CD8-positive, alpha-beta memory T cell (primary cell): ENCODE measurements at regions not wholly inside any gene's neighbourhood (a gene's known extent, or its start where the extent isn't known, plus 50 kb on each side); places are given as distances from the start of the nearest gene placed in this dataset.

Experiments
- CTCF ChIA-PET: fragments of 350-600 bp; sonication (Branson Sonifier 250); formaldehyde crosslinking; loops from one replicate; lab custom pipeline; 2021; ENCODE audit warnings: antibody characterized with exemption; lab: Charles Lee
- POLR2A ChIA-PET: fragments of 350-600 bp; sonication (Branson Sonifier 250); formaldehyde crosslinking; loops from one replicate; lab custom pipeline; 2021; ENCODE audit warnings: antibody characterized with exemption; lab: Charles Lee
- DNase-seq, 5 donors: peaks; one replicate each; pipeline versions ENCODE4 v3.0.0 to v3.0.0-alpha.2; 2020 to 2022; ENCODE audit warnings: mixed read lengths in 1 of 5
- H3K27ac ChIP-seq: one replicate; pipeline ENCODE4 v1.7.0; 2013; ENCODE audit warnings: low read depth, mild to moderate bottlenecking, low read length, moderate library complexity
- H3K27me3 ChIP-seq: 2 replicates; pipeline ENCODE4 v1.7.0; 2013; ENCODE audit warnings: low read length, mild to moderate bottlenecking; ENCODE audit not compliant: insufficient read depth, poor library complexity, severe bottlenecking
- H3K36me3 ChIP-seq: 2 replicates; pipeline ENCODE4 v1.7.0; 2013; ENCODE audit warnings: mild to moderate bottlenecking, low read length, moderate library complexity; ENCODE audit not compliant: insufficient read depth
- H3K4me1 ChIP-seq: 2 replicates; pipeline ENCODE4 v1.7.0; 2013; ENCODE audit warnings: mild to moderate bottlenecking, low read length, moderate library complexity; ENCODE audit not compliant: insufficient read depth
- H3K4me3 ChIP-seq: 2 replicates; pipeline ENCODE4 v1.7.0; 2013; ENCODE audit warnings: mild to moderate bottlenecking, low read length
- H3K9me3 ChIP-seq: 2 replicates; pipeline ENCODE4 v1.7.0; 2013; ENCODE audit warnings: mild to moderate bottlenecking, low read length
- H3K27ac Mint-ChIP-seq, 8 donors: one replicate each; pipeline ENCODE4 v1.8.0; 2020 to 2021; ENCODE audit warnings: mixed read lengths in 8 of 8, mild to moderate bottlenecking in 6 of 8, inconsistent platforms in 3 of 8, moderate library complexity in 3 of 8
- H3K27me3 Mint-ChIP-seq, 2 donors: one replicate each; pipeline ENCODE4 v1.8.0; 2020 to 2021; ENCODE audit warnings: mixed read lengths in 2 of 2, mild to moderate bottlenecking in 1 of 2, moderate library complexity in 1 of 2
- H3K36me3 Mint-ChIP-seq, 3 donors: one replicate each; pipeline ENCODE4 v1.8.0; 2020 to 2021; ENCODE audit warnings: mixed read lengths in 3 of 3, inconsistent platforms in 1 of 3, mild to moderate bottlenecking in 1 of 3
- H3K4me1 Mint-ChIP-seq, 3 donors: one replicate each; pipeline ENCODE4 v1.8.0; 2020 to 2021; ENCODE audit warnings: mixed read lengths in 3 of 3, inconsistent platforms in 1 of 3, mild to moderate bottlenecking in 1 of 3
- H3K4me3 Mint-ChIP-seq, 7 donors: one replicate each; pipeline ENCODE4 v1.8.0; 2020 to 2021; ENCODE audit warnings: mixed read lengths in 7 of 7, mild to moderate bottlenecking in 6 of 7, moderate library complexity in 4 of 7, inconsistent platforms in 2 of 7
- H3K9me3 Mint-ChIP-seq, 5 donors: one replicate each; pipeline ENCODE4 v1.8.0; 2020 to 2022; ENCODE audit warnings: mixed read lengths in 5 of 5, mild to moderate bottlenecking in 3 of 5, moderate library complexity in 2 of 5, inconsistent platforms in 1 of 5

GRCh38 chr7:37504801-37505200 lies 56.1 kb upstream of the ELMO1 start:
- Histone ChIP-seq H3K4me3 (no peak overlapping the region), H3K36me3 (no peaks in the 10 kb centered on the region), H3K9me3 (no peaks in the 10 kb centered on the region), H3K27me3 (no peaks in the 10 kb centered on the region), H3K27ac (no peak overlapping the region), H3K4me1 (no peaks in the 10 kb centered on the region)
- Mint-ChIP-seq H3K27me3 (peaks cover 2 to 22% of the 10 kb centered on the region in 2 donors), H3K4me3 (no peak overlapping the region), H3K9me3 (no peaks in the 10 kb centered on the region), H3K4me1 (no peaks in the 10 kb centered on the region), H3K27ac (no peak overlapping the region), H3K36me3 (no peaks in the 10 kb centered on the region)
- DNase-seq: no peak
- ChIA-PET POLR2A (interaction anchor here (1.3 kb wide), 1 partner anchor 9 kb away, joined by 3 read pairs; no protein-coding TSS in a partner anchor), CTCF (interaction anchor here (2.0 kb wide), 1 partner anchor 9 kb away, joined by 5 read pairs; no protein-coding TSS in a partner anchor)

DNA sequence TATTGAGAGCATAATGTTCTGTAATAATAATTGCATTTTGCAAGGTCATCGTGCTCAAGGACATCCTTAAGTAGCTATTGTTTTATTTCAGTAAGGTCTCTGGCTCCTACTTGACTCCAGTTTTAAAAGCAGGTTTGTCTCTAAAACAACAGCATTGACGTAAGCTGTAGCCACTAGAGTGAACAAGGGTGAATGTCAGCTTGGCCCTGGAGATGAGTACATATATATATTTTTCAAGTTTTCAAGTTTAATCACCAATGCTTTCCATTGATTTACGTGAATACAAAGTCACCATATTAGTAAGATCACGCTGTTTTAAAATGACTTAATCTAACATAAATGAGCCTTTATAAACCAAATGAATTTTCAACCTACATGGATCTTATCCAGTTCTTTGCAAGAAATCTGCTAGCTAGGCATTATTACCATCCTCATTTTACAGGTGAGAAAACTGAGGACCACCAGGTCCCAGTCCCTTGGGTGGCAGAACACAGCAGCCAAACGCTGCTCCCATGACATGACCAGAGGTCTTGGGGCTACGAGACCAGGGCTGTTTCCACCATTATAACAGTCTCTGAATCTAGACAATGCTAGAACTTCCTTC lies 57.2 kb upstream of the ELMO1 start:
- H3K9me3 Mint-ChIP-seq: no peaks in the 10 kb centered on the region
- Histone ChIP-seq H3K27ac (no peak overlapping the region), H3K4me1 (no peaks in the 10 kb centered on the region), H3K36me3 (no peaks in the 10 kb centered on the region), H3K9me3 (no peaks in the 10 kb centered on the region), H3K4me3 (no peak overlapping the region), H3K27me3 (peaks cover 3% of the 10 kb centered on the region)
- POLR2A ChIA-PET: interaction anchor here (1.3 kb wide), 1 partner anchor 10 kb away, joined by 3 read pairs; no protein-coding TSS in a partner anchor
- H3K27me3 Mint-ChIP-seq: peaks cover 2 to 25% of the 10 kb centered on the region in 2 donors
- no peaks in the 10 kb centered on the region for H3K4me1 Mint-ChIP-seq
- H3K36me3 Mint-ChIP-seq: no peaks in the 10 kb centered on the region
- CTCF ChIA-PET: interaction anchor here (4.4 kb wide), 1 partner anchor 10 kb away, joined by 25 read pairs; no protein-coding TSS in a partner anchor
- no peak for DNase-seq
- H3K27ac Mint-ChIP-seq: no peak overlapping the region
- no peak overlapping the region for H3K4me3 Mint-ChIP-seq

DNA sequence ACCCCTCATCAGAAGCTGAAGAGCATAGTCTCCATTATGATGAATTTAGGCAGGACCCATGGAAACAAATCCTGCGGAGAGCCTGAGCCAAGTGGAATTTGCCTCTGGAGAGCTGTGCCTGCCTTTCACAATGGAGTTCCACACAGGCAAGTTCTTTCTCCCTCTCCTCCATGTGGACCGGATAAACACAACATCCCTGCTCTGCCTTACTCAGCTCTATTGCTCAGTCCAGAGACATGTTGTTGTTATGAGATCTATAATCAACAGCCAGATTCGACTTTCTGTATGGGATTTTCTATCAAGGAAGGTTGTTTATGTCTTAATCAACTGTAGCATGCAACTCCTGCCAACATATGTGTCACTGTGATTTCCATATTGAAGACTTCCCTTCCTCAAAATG lies 59.5 kb upstream of the ELMO1 start:
- ChIA-PET POLR2A (no interaction called here), CTCF (interaction anchor here (4.4 kb wide), 1 partner anchor 12 kb away, joined by 25 read pairs; no protein-coding TSS in a partner anchor)
- no peaks in the 10 kb centered on the region for H3K9me3 ChIP-seq
- Mint-ChIP-seq H3K4me3 (no peak overlapping the region), H3K9me3 (no peaks in the 10 kb centered on the region), H3K36me3 (no peaks in the 10 kb centered on the region), H3K27ac (no peak overlapping the region), H3K4me1 (no peaks in the 10 kb centered on the region), H3K27me3 (peaks cover 2 to 29% of the 10 kb centered on the region in 2 donors)
- H3K27ac ChIP-seq: no peak overlapping the region
- peaks cover 3% of the 10 kb centered on the region for H3K27me3 ChIP-seq
- H3K4me3 ChIP-seq: no peak overlapping the region
- H3K36me3 ChIP-seq: no peaks in the 10 kb centered on the region
- DNase-seq: no peak
- no peaks in the 10 kb centered on the region for H3K4me1 ChIP-seq

- Mint-ChIP-seq H3K9me3 (no peaks in the 10 kb centered on the region), H3K27me3 (peaks cover 5 to 35% of the 10 kb centered on the region in 2 donors), H3K4me3 (no peak overlapping the region), H3K4me1 (no peaks in the 10 kb centered on the region), H3K36me3 (no peaks in the 10 kb centered on the region), H3K27ac (no peak overlapping the region)
- CTCF ChIA-PET: interaction anchor here (0.7 to 4.4 kb wide), 3 partner anchors 15 to 302 kb away, joined by 3 to 25 read pairs (median 3); no protein-coding TSS in a partner anchor
- Histone ChIP-seq H3K9me3 (no peaks in the 10 kb centered on the region), H3K36me3 (no peaks in the 10 kb centered on the region), H3K27ac (no peak overlapping the region), H3K4me3 (no peak overlapping the region), H3K4me1 (no peaks in the 10 kb centered on the region), H3K27me3 (peaks cover 3% of the 10 kb centered on the region)
- DNase-seq: peak in 1 of 5 donors; percentile 6
- POLR2A ChIA-PET: no interaction called here
These were observed 61.5 kb upstream of the ELMO1 start for GRCh38 chr7:37510043-37510634.

DNA sequence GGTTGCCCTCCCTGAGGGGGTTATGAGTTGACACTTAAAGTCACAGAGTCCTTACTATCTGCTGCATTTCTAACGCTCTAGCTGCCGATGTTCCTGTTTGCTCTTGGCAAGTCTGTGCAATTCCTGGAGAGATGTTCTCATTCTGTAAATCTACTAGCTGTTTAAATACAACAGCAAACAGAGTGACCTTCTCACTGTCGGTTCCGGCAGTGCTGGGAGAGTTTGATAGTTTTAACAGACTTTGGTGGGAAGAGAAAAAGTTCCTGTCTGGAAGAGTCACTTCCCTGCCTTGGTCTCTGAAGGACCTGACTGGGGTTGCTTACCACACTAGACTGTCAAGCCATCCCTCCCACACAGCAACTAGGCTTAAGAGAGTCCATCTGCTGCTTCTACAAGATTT lies 63.3 kb upstream of the ELMO1 start:
- H3K9me3 Mint-ChIP-seq: no peaks in the 10 kb centered on the region
- H3K4me1 Mint-ChIP-seq: no peaks in the 10 kb centered on the region
- no peak overlapping the region for H3K4me3 Mint-ChIP-seq
- CTCF ChIA-PET: no interaction called here
- Histone ChIP-seq H3K27me3 (peaks cover 3% of the 10 kb centered on the region), H3K4me3 (no peak overlapping the region), H3K27ac (no peak overlapping the region), H3K4me1 (no peaks in the 10 kb centered on the region), H3K9me3 (no peaks in the 10 kb centered on the region), H3K36me3 (no peaks in the 10 kb centered on the region)
- POLR2A ChIA-PET: no interaction called here
- no peak for DNase-seq
- H3K27ac Mint-ChIP-seq: peak overlapping the region in 1 of 8 donors; percentile 76
- no peaks in the 10 kb centered on the region for H3K36me3 Mint-ChIP-seq
- peaks cover 6 to 41% of the 10 kb centered on the region in 2 donors for H3K27me3 Mint-ChIP-seq

- Histone ChIP-seq H3K4me3 (no peak overlapping the region), H3K27me3 (peaks cover 3% of the 10 kb centered on the region), H3K9me3 (no peaks in the 10 kb centered on the region), H3K36me3 (no peaks in the 10 kb centered on the region), H3K4me1 (no peaks in the 10 kb centered on the region), H3K27ac (no peak overlapping the region)
- ChIA-PET CTCF (no interaction called here), POLR2A (no interaction called here)
- Mint-ChIP-seq H3K27ac (no peak overlapping the region), H3K9me3 (no peaks in the 10 kb centered on the region), H3K36me3 (no peaks in the 10 kb centered on the region), H3K4me3 (no peak overlapping the region), H3K4me1 (no peaks in the 10 kb centered on the region), H3K27me3 (peaks cover 4 to 24% of the 10 kb centered on the region in 2 donors)
- no peak for DNase-seq
These were observed 65.8 kb upstream of the ELMO1 start for GRCh38 chr7:37514497-37514896.

DNA sequence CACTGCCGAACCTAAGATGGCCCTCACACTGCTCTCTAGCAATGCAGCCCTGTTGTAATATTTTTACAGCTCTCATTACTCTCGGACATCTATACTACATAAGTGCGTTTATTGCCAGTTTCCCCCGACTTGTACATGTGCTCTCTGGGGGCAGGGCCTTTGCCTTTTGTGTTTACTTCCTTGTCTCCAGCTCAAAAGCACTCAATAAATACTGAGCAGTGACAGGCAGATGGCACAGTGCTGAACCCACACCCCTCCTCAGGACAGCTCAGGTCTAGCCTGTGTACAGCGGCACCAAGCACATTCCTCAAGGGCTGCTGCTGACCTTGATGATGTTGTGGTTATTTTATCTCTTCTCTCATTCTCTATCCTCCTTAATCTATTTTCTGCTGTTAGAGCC lies 68.0 kb upstream of the ELMO1 start:
- Mint-ChIP-seq H3K4me3 (no peak overlapping the region), H3K27ac (no peak overlapping the region), H3K9me3 (no peaks in the 10 kb centered on the region), H3K27me3 (peaks cover 4 to 16% of the 10 kb centered on the region in 2 donors), H3K36me3 (no peaks in the 10 kb centered on the region), H3K4me1 (no peaks in the 10 kb centered on the region)
- ChIA-PET CTCF (interaction anchor here (1.5 kb wide), 1 partner anchor 163 kb away, joined by 3 read pairs; no protein-coding TSS in a partner anchor), POLR2A (no interaction called here)
- Histone ChIP-seq H3K4me1 (no peaks in the 10 kb centered on the region), H3K27ac (no peak overlapping the region), H3K9me3 (no peaks in the 10 kb centered on the region), H3K4me3 (no peak overlapping the region), H3K36me3 (no peaks in the 10 kb centered on the region), H3K27me3 (no peaks in the 10 kb centered on the region)
- no peak for DNase-seq

GRCh38 chr7:37518266-37518665 lies 69.6 kb upstream of the ELMO1 start:
- CTCF ChIA-PET: no interaction called here
- no peak overlapping the region for H3K27ac ChIP-seq

More at GRCh38 chr7:37518266-37518665, 69.6 kb upstream of the ELMO1 start:
- DNase-seq: no peak
- Histone ChIP-seq H3K27me3 (no peaks in the 10 kb centered on the region), H3K36me3 (no peaks in the 10 kb centered on the region), H3K4me3 (no peak overlapping the region), H3K9me3 (no peaks in the 10 kb centered on the region), H3K4me1 (no peaks in the 10 kb centered on the region)
- no peak overlapping the region for H3K27ac Mint-ChIP-seq
- H3K9me3 Mint-ChIP-seq: no peaks in the 10 kb centered on the region
- peaks cover 4 to 20% of the 10 kb centered on the region in 2 donors for H3K27me3 Mint-ChIP-seq
- no peak overlapping the region for H3K4me3 Mint-ChIP-seq
- POLR2A ChIA-PET: no interaction called here
- no peaks in the 10 kb centered on the region for H3K4me1 Mint-ChIP-seq
- H3K36me3 Mint-ChIP-seq: no peaks in the 10 kb centered on the region
